ENCODE measurements at regions not wholly inside any gene's neighbourhood (a gene's known extent, or its start where the extent isn't known, plus 50 kb on each side); places are given as distances from the start of the nearest gene placed in this dataset.

- TF ChIP-seq EZH2phosphoT487 (IDR thresholded peaks at IDR 0.05; ENCODE audit: unreplicated experiment) (no peak), CTCF (conservative IDR thresholded peaks at IDR 0.05; ENCODE audit: low read depth in 2 of 2) (no peak), EZH2 (IDR thresholded peaks at IDR 0.05; ENCODE audit: low read depth, unreplicated experiment) (no peak), JUNB (IDR thresholded peaks at IDR 0.05; ENCODE audit: unreplicated experiment) (no peak), POLR2AphosphoS5 (IDR thresholded peaks at IDR 0.05; ENCODE audit: low read depth) (no peak), ZNF114 (CRISPR knock-in tag; IDR thresholded peaks at IDR 0.05) (no peak)
- TF ChIP-seq, protein P1, sequence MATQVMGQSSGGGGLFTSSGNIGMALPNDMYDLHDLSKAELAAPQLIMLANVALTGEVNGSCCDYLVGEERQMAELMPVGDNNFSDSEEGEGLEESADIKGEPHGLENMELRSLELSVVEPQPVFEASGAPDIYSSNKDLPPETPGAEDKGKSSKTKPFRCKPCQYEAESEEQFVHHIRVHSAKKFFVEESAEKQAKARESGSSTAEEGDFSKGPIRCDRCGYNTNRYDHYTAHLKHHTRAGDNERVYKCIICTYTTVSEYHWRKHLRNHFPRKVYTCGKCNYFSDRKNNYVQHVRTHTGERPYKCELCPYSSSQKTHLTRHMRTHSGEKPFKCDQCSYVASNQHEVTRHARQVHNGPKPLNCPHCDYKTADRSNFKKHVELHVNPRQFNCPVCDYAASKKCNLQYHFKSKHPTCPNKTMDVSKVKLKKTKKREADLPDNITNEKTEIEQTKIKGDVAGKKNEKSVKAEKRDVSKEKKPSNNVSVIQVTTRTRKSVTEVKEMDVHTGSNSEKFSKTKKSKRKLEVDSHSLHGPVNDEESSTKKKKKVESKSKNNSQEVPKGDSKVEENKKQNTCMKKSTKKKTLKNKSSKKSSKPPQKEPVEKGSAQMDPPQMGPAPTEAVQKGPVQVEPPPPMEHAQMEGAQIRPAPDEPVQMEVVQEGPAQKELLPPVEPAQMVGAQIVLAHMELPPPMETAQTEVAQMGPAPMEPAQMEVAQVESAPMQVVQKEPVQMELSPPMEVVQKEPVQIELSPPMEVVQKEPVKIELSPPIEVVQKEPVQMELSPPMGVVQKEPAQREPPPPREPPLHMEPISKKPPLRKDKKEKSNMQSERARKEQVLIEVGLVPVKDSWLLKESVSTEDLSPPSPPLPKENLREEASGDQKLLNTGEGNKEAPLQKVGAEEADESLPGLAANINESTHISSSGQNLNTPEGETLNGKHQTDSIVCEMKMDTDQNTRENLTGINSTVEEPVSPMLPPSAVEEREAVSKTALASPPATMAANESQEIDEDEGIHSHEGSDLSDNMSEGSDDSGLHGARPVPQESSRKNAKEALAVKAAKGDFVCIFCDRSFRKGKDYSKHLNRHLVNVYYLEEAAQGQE (IDR thresholded peaks at IDR 0.05; ENCODE audit: unreplicated experiment) = no peak
Measured at GRCh38 chr11:116242006-116242405, 530.8 kb downstream of the BUD13 start.
